ENCODE measurements at regions not wholly inside any gene's neighbourhood (a gene's known extent, or its start where the extent isn't known, plus 50 kb on each side); places are given as distances from the start of the nearest gene placed in this dataset.

DNA sequence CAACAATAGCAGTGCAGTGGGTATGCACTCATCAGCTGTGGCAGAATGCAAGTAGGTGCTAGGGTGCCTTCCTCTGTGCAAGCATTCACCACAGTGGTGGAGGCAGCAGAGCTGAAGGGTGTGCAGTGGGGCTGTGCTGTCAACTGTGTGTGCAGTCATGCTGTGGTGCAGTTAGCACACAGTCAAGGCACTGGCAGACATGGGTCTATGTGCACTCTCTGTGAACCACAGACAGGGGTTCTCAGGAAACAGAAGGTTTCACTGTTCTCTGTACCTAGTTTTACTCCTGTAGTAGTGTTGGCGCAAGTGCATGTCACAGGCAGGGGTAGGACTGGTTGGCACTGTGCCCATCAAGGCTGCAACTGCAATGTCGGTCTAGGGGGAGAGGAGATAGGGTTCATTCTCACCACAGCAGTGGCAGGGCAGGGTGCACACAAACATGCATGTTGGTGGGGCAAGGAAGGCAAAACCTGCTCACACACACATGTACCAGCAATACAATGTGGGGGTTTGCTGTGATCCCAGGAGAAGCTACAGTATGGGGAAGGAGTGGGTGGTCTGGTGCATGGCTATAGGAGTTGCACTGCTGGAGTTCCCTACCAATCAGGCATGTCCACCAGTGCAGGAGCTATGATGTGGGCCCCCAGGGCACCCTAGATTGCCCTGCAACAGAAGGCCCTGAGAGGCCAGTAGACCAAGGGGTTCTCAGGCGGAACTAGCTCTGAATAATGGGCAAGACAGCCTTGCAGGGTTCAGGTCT, 242.7 kb upstream of the DDX18 start:
- TF ChIP-seq, protein P1, sequence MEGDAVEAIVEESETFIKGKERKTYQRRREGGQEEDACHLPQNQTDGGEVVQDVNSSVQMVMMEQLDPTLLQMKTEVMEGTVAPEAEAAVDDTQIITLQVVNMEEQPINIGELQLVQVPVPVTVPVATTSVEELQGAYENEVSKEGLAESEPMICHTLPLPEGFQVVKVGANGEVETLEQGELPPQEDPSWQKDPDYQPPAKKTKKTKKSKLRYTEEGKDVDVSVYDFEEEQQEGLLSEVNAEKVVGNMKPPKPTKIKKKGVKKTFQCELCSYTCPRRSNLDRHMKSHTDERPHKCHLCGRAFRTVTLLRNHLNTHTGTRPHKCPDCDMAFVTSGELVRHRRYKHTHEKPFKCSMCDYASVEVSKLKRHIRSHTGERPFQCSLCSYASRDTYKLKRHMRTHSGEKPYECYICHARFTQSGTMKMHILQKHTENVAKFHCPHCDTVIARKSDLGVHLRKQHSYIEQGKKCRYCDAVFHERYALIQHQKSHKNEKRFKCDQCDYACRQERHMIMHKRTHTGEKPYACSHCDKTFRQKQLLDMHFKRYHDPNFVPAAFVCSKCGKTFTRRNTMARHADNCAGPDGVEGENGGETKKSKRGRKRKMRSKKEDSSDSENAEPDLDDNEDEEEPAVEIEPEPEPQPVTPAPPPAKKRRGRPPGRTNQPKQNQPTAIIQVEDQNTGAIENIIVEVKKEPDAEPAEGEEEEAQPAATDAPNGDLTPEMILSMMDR (IDR thresholded peaks at IDR 0.05), result no peak
- no peak for TF ChIP-seq POLR2A (IDR thresholded peaks at IDR 0.05)
